DOHH2 (cell line): ENCODE measurements at regions not wholly inside any gene's neighbourhood (a gene's known extent, or its start where the extent isn't known, plus 50 kb on each side); places are given as distances from the start of the nearest gene placed in this dataset.

Experiments
- CTCF ChIP-seq: fragments of 200-600 bp; sonication (generic); IDR thresholded peaks from one replicate; pipeline ENCODE4 v1.5.1; 2014; ENCODE audit warnings: antibody characterized with exemption, mild to moderate bottlenecking, low read depth, low read length; ENCODE audit not compliant: poor library complexity, severe bottlenecking
- EZH2phosphoT487 ChIP-seq: fragments of 200-600 bp; sonication (generic); IDR thresholded peaks from 2 replicates; pipeline ENCODE4 v1.6.1; 2017; ENCODE audit warnings: borderline replicate concordance, mild to moderate bottlenecking, antibody characterized with exemption, low read length, moderate library complexity, mixed read lengths

DNA sequence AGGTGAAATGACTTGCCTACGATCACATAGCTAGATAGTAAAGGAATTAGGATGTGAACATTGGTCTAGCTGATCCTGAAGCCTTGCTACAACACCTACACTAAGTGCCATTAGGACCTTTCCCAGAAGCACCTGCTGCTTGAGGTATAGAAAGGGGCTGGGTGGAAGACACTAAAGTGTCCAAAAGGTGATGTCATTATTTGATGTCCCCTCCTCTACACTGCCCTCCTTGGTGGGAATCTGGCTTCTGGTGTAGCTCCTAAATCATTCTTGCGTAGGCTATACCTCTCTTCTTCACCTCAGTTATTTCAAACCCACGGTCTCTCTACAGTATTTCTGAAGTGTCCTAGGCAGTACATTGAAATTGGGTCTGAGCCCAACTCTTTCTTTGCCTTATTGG lies 132.5 kb upstream of the FGGY start:
- no peak for TF ChIP-seq CTCF
- no peak for TF ChIP-seq EZH2phosphoT487
